ENCODE measurements at regions not wholly inside any gene's neighbourhood (a gene's known extent, or its start where the extent isn't known, plus 50 kb on each side); places are given as distances from the start of the nearest gene placed in this dataset.

DNA sequence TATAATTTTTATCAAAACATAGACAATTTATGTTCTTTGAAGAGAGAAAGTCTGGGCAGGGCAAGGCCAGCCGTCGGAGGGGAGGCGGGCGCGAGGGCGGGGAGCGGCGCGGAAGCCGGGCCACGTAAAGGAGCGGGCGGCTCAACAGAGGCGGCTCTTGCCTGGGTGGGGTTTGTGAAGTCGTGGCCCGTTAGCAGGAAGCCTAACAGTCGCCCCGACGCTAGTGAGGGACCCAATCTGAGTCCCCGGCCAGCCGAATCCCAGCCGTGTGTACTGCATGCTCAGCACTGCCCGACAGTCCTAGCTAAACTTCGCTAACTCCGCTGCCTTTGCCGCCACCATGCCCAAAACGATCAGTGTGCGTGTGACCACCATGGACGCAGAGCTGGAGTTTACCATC lies 1129.2 kb downstream of the CDH9 start:
- H3K27me3 ChIP-seq (ENCODE audit: control insufficient read depth, insufficient read depth, low read length), result no peaks in the 10 kb centered on the region
- DNase-seq (ENCODE audit: low read depth), result no peak
- ChIA-PET POLR2A (no interaction called here), CTCF (interaction anchor here (0.5 to 0.9 kb wide), 2 partner anchors 17 to 583 kb away, joined by 3 to 4 read pairs; no protein-coding TSS in a partner anchor)
- TF ChIP-seq, protein P1, sequence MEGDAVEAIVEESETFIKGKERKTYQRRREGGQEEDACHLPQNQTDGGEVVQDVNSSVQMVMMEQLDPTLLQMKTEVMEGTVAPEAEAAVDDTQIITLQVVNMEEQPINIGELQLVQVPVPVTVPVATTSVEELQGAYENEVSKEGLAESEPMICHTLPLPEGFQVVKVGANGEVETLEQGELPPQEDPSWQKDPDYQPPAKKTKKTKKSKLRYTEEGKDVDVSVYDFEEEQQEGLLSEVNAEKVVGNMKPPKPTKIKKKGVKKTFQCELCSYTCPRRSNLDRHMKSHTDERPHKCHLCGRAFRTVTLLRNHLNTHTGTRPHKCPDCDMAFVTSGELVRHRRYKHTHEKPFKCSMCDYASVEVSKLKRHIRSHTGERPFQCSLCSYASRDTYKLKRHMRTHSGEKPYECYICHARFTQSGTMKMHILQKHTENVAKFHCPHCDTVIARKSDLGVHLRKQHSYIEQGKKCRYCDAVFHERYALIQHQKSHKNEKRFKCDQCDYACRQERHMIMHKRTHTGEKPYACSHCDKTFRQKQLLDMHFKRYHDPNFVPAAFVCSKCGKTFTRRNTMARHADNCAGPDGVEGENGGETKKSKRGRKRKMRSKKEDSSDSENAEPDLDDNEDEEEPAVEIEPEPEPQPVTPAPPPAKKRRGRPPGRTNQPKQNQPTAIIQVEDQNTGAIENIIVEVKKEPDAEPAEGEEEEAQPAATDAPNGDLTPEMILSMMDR (IDR thresholded peaks at IDR 0.05; ENCODE audit: insufficient read depth, low read depth, low read length), result no peak
- no peaks in the 10 kb centered on the region for H3K36me3 ChIP-seq (ENCODE audit: control insufficient read depth, insufficient read depth, low read length)
- H3K4me3 ChIP-seq (ENCODE audit: low read depth, low read length), result no peak overlapping the region

DNA sequence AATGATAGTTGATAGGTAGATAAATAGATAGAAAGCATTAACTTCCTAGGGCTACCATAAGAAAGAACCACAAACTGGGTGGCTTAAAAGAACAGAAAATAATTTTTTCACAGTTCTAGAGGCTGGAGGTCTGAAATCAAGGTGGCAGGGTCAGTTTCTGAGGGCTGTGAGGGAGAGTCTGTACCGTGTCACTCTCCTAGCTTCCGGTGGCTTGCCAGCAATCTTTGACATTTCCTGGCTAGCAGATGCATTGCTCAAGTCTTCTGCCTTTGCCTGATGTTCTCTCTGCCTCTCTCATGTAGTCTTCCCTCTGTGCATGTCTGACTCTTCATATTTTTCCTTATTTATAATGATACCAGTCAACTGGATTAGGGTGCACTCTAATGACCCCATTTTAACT lies 1132.7 kb downstream of the CDH9 start:
- H3K27me3 ChIP-seq (ENCODE audit: control insufficient read depth, insufficient read depth, low read length), result no peaks in the 10 kb centered on the region
- H3K4me3 ChIP-seq (ENCODE audit: low read depth, low read length), result no peak overlapping the region
- ChIA-PET CTCF (no interaction called here), POLR2A (no interaction called here)
- H3K36me3 ChIP-seq (ENCODE audit: control insufficient read depth, insufficient read depth, low read length), result no peaks in the 10 kb centered on the region
- TF ChIP-seq, protein P1 (IDR thresholded peaks at IDR 0.05; ENCODE audit: insufficient read depth, low read depth, low read length), result no peak
- no peak for DNase-seq (ENCODE audit: low read depth)

DNA sequence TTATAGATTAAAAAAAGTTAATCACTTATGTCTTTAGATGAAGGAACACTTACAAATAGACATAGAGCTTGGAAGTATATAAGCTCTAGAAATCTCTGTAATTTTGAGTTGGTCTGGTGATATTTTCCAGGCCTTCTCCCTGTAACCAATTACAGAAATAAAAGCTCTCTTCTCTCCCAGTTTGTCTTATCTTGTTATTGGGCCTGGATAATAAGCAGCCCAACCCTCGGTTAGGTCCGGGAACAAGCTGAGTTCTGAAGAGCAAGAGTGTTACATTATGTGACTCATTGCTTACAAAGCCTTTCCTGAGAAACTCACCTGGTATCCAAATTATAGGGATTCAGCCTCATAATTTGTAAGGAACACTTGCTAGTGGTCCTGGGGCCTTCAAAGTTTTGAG lies 1146.2 kb downstream of the CDH9 start:
- Histone ChIP-seq H3K36me3 (ENCODE audit: control insufficient read depth, insufficient read depth, low read length) (no peaks in the 10 kb centered on the region), H3K4me3 (ENCODE audit: low read depth, low read length) (no peak overlapping the region), H3K27me3 (ENCODE audit: control insufficient read depth, insufficient read depth, low read length) (no peaks in the 10 kb centered on the region)
- no peak for DNase-seq (ENCODE audit: low read depth)
- ChIA-PET POLR2A (no interaction called here), CTCF (no interaction called here)
- TF ChIP-seq, protein P1 (IDR thresholded peaks at IDR 0.05; ENCODE audit: insufficient read depth, low read depth, low read length), result no peak

DNA sequence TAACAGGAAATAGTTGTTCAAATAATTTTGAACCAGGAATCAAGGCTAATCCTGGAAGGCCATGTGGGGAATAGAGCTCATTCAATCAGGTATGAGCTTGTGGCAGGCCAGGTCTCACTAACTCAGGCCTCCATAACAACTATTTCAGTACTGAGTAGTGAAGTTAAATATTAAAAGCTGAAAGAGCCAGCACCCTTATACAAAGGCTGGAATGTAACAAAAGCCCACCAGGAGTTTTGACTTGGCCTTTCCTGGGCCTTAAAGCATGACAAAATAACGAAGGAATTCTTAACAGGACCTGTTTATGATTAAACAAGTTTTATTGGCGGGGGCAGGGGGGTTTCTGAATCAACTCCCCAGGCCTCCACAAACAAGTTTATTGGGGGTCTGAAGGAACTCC lies 1146.7 kb downstream of the CDH9 start:
- TF ChIP-seq, protein P1 (IDR thresholded peaks at IDR 0.05; ENCODE audit: insufficient read depth, low read depth, low read length), result no peak
- H3K36me3 ChIP-seq (ENCODE audit: control insufficient read depth, insufficient read depth, low read length), result no peaks in the 10 kb centered on the region
- no peak for DNase-seq (ENCODE audit: low read depth)
- H3K27me3 ChIP-seq (ENCODE audit: control insufficient read depth, insufficient read depth, low read length), result no peaks in the 10 kb centered on the region
- POLR2A ChIA-PET, result no interaction called here
- no peak overlapping the region for H3K4me3 ChIP-seq (ENCODE audit: low read depth, low read length)
- CTCF ChIA-PET, result interaction anchor here (0.9 kb wide), 1 partner anchor 8 kb away, joined by 3 read pairs; no protein-coding TSS in a partner anchor

DNA sequence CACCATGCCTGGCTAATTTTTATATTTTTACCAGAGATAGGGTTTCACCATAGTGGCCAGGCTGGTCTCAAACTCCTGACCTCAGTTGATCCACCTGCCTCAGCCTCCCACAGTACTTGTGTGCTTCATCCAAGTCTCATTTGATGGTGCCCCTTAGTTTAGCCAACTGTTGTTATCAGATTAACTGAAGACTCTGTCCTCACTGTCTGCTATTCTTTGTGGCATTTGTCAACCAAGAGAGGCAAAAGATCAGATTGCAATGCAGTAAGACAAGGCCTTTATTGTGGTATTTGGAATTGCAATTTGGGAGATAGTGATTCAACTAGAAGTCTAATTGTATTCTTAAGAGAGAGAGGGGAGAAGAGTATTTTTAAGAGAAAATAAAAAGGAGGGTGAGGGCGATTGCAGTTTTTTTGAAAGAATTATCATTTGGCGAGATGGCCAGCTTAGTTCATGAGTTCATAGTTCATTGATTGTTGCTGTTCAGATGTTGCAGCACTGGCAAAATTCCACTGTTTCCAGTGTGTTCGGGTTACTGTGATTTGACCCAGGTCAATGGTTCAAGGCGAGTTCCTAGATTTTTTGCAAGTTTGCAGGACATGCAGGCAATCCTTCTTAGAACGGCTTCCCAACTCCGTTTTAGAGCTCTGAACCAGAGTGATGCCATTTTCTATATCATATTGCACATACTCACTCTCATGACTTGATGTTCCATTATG lies 1156.9 kb downstream of the CDH9 start:
- no peaks in the 10 kb centered on the region for H3K36me3 ChIP-seq (ENCODE audit: control insufficient read depth, insufficient read depth, low read length)
- CTCF ChIA-PET, result no interaction called here
- no peaks in the 10 kb centered on the region for H3K27me3 ChIP-seq (ENCODE audit: control insufficient read depth, insufficient read depth, low read length)
- no peak for DNase-seq (ENCODE audit: low read depth)
- H3K4me3 ChIP-seq (ENCODE audit: low read depth, low read length), result no peak overlapping the region
- TF ChIP-seq, protein P1 (IDR thresholded peaks at IDR 0.05; ENCODE audit: insufficient read depth, low read depth, low read length), result no peak
- POLR2A ChIA-PET, result no interaction called here
